ENCODE measurements at regions not wholly inside any gene's neighbourhood (a gene's known extent, or its start where the extent isn't known, plus 50 kb on each side); places are given as distances from the start of the nearest gene placed in this dataset.

DNA sequence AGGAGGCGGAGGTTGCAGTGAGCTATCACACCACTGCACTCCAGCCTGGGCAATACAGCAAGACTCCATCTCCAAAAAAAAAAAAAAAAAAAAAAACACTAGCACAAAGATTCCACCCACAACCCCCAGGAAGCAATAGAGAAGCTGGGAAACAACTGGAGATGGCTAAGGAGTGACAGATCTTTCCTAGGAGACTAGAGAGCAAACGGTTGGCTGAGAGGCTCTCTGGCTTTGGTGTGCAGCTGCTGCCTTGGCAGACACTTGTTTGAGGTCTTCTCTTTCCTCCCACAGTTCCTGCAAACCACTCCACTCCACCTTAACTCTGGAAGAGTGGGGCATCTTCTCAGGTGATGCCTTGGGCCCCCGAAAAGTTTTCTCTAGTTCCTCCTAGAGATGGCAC lies 78.5 kb upstream of the LANCL2 start:
- CTCF ChIA-PET (ENCODE audit: partially characterized antibody) = no interaction called here
- H3K4me1 ChIP-seq (replicated peaks in 1 of 4; ENCODE audit: control insufficient read depth in 3 of 4, insufficient read depth in 4 of 4, low read length in 3 of 4) = no peaks in the 10 kb centered on the region
- no peaks in the 10 kb centered on the region for H3K36me3 ChIP-seq (ENCODE audit: control insufficient read depth in 2 of 4, insufficient read depth in 4 of 4, low read length in 3 of 4)
- no peaks in the 10 kb centered on the region for H3K79me2 ChIP-seq (ENCODE audit: control insufficient read depth in 1 of 2, insufficient read depth in 2 of 2, low read length in 2 of 2)
- no peak overlapping the region for H2BK120ac ChIP-seq (replicated peaks; ENCODE audit: low read depth, low read length)
- no peak overlapping the region for H3K18ac ChIP-seq (ENCODE audit: extremely low read depth, low read length)
- no peak overlapping the region for H3K14ac ChIP-seq (ENCODE audit: insufficient read length)
- H2AK5ac ChIP-seq (ENCODE audit: low read depth, low read length) = no peak overlapping the region
- no peak for TF ChIP-seq RFX5 (IDR thresholded peaks at IDR 0.05; ENCODE audit: borderline replicate concordance, low read depth, low read length)
- TF ChIP-seq, protein P1, sequence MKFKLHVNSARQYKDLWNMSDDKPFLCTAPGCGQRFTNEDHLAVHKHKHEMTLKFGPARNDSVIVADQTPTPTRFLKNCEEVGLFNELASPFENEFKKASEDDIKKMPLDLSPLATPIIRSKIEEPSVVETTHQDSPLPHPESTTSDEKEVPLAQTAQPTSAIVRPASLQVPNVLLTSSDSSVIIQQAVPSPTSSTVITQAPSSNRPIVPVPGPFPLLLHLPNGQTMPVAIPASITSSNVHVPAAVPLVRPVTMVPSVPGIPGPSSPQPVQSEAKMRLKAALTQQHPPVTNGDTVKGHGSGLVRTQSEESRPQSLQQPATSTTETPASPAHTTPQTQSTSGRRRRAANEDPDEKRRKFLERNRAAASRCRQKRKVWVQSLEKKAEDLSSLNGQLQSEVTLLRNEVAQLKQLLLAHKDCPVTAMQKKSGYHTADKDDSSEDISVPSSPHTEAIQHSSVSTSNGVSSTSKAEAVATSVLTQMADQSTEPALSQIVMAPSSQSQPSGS (IDR thresholded peaks at IDR 0.05; ENCODE audit: low read length) = no peak
- TF ChIP-seq, protein P2, sequence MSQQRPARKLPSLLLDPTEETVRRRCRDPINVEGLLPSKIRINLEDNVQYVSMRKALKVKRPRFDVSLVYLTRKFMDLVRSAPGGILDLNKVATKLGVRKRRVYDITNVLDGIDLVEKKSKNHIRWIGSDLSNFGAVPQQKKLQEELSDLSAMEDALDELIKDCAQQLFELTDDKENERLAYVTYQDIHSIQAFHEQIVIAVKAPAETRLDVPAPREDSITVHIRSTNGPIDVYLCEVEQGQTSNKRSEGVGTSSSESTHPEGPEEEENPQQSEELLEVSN (IDR thresholded peaks at IDR 0.05) = no peak
- no peak for TF ChIP-seq KDM4A (IDR thresholded peaks at IDR 0.05; ENCODE audit: low read depth, low read length, severe bottlenecking)
- TF ChIP-seq, protein P3, sequence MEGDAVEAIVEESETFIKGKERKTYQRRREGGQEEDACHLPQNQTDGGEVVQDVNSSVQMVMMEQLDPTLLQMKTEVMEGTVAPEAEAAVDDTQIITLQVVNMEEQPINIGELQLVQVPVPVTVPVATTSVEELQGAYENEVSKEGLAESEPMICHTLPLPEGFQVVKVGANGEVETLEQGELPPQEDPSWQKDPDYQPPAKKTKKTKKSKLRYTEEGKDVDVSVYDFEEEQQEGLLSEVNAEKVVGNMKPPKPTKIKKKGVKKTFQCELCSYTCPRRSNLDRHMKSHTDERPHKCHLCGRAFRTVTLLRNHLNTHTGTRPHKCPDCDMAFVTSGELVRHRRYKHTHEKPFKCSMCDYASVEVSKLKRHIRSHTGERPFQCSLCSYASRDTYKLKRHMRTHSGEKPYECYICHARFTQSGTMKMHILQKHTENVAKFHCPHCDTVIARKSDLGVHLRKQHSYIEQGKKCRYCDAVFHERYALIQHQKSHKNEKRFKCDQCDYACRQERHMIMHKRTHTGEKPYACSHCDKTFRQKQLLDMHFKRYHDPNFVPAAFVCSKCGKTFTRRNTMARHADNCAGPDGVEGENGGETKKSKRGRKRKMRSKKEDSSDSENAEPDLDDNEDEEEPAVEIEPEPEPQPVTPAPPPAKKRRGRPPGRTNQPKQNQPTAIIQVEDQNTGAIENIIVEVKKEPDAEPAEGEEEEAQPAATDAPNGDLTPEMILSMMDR (IDR thresholded peaks at IDR 0.05; ENCODE audit: control extremely low read depth in 1 of 3, insufficient read depth in 1 of 3, low read depth in 1 of 3, low read length in 3 of 3) = no peak
- no peak for TF ChIP-seq CHD2 (IDR thresholded peaks at IDR 0.05; ENCODE audit: low read length)
- TF ChIP-seq EZH2 (IDR thresholded peaks at IDR 0.05; ENCODE audit: low read depth, low read length, severe bottlenecking) = no peak
- no peak overlapping the region for H3K4me2 ChIP-seq (ENCODE audit: insufficient read depth in 1 of 2, low read depth in 2 of 2, low read length in 2 of 2)
- POLR2A ChIA-PET (ENCODE audit: partially characterized antibody) = interaction anchor here (0.7 kb wide), 1 partner anchor 156 kb away, joined by 3 read pairs; no protein-coding TSS in a partner anchor
- no peaks in the 10 kb centered on the region for H3K79me1 ChIP-seq (ENCODE audit: low read depth, low read length)
- no peaks in the 10 kb centered on the region for H3K23me2 ChIP-seq (ENCODE audit: low read depth, low read length)
- H3K9ac ChIP-seq (replicated peaks in 1 of 4; ENCODE audit: extremely low read depth in 1 of 4, low read depth in 3 of 4, low read length in 3 of 4) = no peak overlapping the region
- H2BK5ac ChIP-seq (ENCODE audit: low read depth, low read length) = no peak overlapping the region
- H2AFZ ChIP-seq (ENCODE audit: low read length) = no peak overlapping the region
- no peak overlapping the region for H3K4me3 ChIP-seq (ENCODE audit: extremely low read depth in 1 of 4, insufficient read depth in 2 of 4, low read depth in 3 of 4, low read length in 4 of 4)
- DNase-seq (ENCODE audit: low read depth in 1 of 2, low spot score in 2 of 2) (no peak), FAIRE-seq (no peak)
- no peaks in the 10 kb centered on the region for H3K9me3 ChIP-seq (ENCODE audit: insufficient read depth in 2 of 2, low read depth in 1 of 2, low read length in 1 of 2)
- no peaks in the 10 kb centered on the region for H3K27me3 ChIP-seq (replicated peaks in 1 of 4; ENCODE audit: control insufficient read depth in 3 of 4, extremely low read depth in 1 of 4, insufficient read depth in 3 of 4, low read length in 3 of 4)
- H4K20me1 ChIP-seq (replicated peaks in 1 of 2; ENCODE audit: control insufficient read depth in 1 of 2, insufficient read depth in 2 of 2, low read length in 2 of 2) = no peaks in the 10 kb centered on the region
- no peak overlapping the region for H4K8ac ChIP-seq (ENCODE audit: extremely low read depth, insufficient read depth, low read length)
- no peak overlapping the region for H3K23ac ChIP-seq (ENCODE audit: insufficient read length)
- no peak overlapping the region for H4K5ac ChIP-seq (ENCODE audit: insufficient read length, low read depth, low read length)
- H2BK20ac ChIP-seq (ENCODE audit: low read length) = no peak overlapping the region
- no peak overlapping the region for H4K91ac ChIP-seq (replicated peaks; ENCODE audit: insufficient read length, low read length)
- no peak overlapping the region for H2BK15ac ChIP-seq (ENCODE audit: low read length)
- H2BK12ac ChIP-seq (ENCODE audit: low read depth, low read length) = no peak overlapping the region
- WGBS, 2 experiments (ENCODE audit: extremely low coverage in 1 of 2, insufficient coverage in 1 of 2, insufficient read length in 1 of 2, insufficient replicate concordance in 2 of 2, low coverage in 1 of 2, low lambda C conversion rate in 2 of 2, missing lambda C conversion rate in 1 of 2) = 94% methylated on average over 3 of the region's 3 CpGs; no CpG with 5 or more reads in 1 of the 2 experiments
- H3K27ac ChIP-seq (ENCODE audit: low read depth, low read length) = no peak overlapping the region
- H3K4ac ChIP-seq (replicated peaks; ENCODE audit: insufficient read length, low read depth, low read length) = no peak overlapping the region
- no peak overlapping the region for H3K56ac ChIP-seq (replicated peaks; ENCODE audit: insufficient read length, low read depth, low read length)

All from H1 (cell line).